Right lobe of liver (tissue), 4 donors: ENCODE measurements at regions not wholly inside any gene's neighbourhood (a gene's known extent, or its start where the extent isn't known, plus 50 kb on each side); places are given as distances from the start of the nearest gene placed in this dataset.

Source experiments
- POLR2A ChIP-seq: fragments of 450-650 bp; IDR thresholded peaks from one replicate; pipeline ENCODE4 v1.6.1; 2017; ENCODE audit warnings: antibody characterized with exemption, mild to moderate bottlenecking
- TF ChIP-seq, protein P1 (sequence below), 4 donors: fragments of 200-600 bp in 3 of 4; fragments of 450-650 bp in 1 of 4; IDR thresholded peaks; one replicate each; pipeline versions ENCODE4 v1.5.1 to v1.8.0; 2016 to 2022; ENCODE audit warnings: antibody characterized with exemption in 4 of 4, mild to moderate bottlenecking in 2 of 4
- donor health status: DM: no; HTN: no; CAD: no.
- donor health status: DM: no; HTN: no; CAD: no.
- donor health status: DM: no; HTN: yes; CAD: no.

- TF ChIP-seq, protein P1, sequence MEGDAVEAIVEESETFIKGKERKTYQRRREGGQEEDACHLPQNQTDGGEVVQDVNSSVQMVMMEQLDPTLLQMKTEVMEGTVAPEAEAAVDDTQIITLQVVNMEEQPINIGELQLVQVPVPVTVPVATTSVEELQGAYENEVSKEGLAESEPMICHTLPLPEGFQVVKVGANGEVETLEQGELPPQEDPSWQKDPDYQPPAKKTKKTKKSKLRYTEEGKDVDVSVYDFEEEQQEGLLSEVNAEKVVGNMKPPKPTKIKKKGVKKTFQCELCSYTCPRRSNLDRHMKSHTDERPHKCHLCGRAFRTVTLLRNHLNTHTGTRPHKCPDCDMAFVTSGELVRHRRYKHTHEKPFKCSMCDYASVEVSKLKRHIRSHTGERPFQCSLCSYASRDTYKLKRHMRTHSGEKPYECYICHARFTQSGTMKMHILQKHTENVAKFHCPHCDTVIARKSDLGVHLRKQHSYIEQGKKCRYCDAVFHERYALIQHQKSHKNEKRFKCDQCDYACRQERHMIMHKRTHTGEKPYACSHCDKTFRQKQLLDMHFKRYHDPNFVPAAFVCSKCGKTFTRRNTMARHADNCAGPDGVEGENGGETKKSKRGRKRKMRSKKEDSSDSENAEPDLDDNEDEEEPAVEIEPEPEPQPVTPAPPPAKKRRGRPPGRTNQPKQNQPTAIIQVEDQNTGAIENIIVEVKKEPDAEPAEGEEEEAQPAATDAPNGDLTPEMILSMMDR (IDR thresholded peaks at IDR 0.05), result no peak
- TF ChIP-seq POLR2A, result no peak
Measured at GRCh38 chrX:149131774-149132173, 373.3 kb downstream of the IDS start.
